Fibroblast of upper back skin (primary cell): ENCODE measurements at regions not wholly inside any gene's neighbourhood (a gene's known extent, or its start where the extent isn't known, plus 50 kb on each side); places are given as distances from the start of the nearest gene placed in this dataset.
"Not testable (repeated sequence)": the region's sequence is repeated elsewhere in the genome, so short reads cannot be mapped to it uniquely, and the experiment has no call there.

Source experiments
- DNase-seq: peaks from one replicate; pipeline ENCODE4 v3.0.0-alpha.2; 2013

DNA sequence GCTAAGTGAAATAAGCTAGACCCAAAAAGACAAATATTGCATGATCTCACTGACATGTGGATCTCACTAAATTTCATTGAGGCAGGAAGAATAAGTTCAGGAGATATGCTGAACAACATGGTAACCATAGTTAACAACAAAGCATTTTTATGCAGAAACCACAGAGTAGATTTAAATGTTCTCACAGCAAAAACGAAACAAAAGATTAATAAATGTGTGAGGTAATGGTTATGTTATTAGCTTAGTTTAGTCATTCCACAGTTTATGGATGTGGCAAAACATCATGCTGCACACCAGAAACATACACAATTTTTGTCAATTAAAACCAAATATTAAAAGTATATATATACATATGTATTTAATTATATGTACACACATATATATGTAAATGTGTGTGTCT lies 765.8 kb downstream of the SLITRK5 start:
- DNase-seq: no peak

DNA sequence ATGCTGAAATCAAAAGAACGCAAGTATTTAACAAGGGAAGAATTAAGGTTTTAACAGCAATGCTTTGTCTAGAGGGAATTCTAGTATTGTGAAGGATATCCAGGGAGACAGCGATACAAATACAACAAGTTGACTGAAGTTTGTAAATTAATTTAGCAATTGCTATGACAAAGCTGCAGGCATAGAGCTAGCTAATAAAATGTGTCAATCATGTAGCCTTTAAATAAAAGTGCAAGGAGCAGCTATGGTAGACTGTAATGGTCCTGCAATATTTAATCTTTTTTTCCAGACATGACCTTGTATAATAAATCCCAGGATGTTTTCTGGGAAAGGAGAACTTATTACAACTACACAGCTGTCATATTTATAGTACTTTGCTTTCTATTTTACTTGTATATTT lies 779.3 kb downstream of the SLITRK5 start:
- DNase-seq: no peak

DNA sequence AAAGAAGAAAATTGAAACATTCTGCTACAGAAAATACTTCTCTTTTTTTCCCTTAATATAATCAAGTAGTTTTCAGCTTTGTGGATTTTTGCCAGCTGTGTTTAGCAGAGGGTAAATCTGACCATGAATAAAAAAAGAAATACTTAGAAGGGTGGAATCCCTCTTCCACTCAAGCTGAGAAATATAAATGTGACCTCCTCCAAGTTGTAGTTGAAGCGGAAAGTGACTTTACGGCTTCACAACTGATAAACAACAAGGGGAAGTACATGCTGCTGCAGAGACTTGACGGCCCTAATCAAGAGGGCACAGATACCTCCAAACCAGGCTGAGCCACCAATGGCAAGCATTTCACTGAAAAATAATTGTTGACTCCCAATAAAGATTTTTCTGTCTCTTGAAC lies 785.0 kb downstream of the SLITRK5 start:
- no peak for DNase-seq

DNA sequence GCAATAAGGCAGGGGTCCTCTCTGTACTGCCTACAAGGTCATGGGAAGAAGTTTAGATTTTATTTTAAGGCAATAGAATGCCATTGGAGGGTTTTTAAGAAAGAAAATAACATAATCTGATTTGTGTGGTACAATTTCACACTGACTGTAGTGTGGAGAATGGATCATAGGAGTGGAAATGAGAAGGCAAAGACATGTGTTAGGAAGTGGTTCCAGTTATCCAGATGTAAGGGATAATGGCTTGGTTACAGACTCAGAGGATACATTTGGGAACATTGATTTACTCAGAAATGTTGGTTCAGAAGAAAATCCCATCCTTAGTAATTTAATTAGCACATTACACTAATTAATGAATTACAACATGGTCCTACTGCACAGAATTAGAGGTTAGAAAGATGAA lies 788.2 kb downstream of the SLITRK5 start:
- no peak for DNase-seq

DNA sequence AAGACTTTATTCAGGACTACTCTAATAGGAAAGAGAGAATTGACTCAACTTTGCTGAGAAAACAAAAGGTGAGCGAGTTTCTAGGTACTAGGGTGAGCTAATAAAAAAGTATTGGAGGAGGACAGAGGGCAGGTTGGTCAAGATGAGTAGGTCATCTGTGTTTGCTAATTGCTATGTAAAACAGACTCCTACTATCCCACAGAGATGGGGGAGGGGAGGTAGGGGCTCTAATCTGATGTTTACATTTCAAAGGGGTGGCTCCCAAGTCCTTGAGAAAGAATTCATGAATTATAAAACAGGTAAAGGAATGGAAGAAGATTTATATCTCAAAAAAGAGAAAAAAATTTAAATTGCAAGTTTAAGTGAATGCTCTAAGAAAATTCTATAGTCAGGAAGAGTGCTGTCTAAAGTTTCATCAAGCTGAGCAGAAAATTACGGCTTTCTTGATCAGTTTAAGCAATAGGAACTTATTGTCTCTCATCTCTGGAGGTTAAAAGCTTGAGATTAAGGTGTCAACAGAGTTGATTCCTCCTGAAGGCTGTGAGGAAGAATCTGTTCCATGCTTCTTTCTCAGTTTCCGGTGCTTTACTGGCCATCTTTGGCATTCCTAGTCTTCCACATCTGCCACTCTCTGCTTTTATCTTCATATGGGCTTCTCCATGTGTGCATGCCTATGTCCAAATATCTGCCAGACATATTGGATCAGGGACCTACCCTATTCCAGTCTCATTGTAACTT lies 790.3 kb downstream of the SLITRK5 start:
- no peak for DNase-seq

DNA sequence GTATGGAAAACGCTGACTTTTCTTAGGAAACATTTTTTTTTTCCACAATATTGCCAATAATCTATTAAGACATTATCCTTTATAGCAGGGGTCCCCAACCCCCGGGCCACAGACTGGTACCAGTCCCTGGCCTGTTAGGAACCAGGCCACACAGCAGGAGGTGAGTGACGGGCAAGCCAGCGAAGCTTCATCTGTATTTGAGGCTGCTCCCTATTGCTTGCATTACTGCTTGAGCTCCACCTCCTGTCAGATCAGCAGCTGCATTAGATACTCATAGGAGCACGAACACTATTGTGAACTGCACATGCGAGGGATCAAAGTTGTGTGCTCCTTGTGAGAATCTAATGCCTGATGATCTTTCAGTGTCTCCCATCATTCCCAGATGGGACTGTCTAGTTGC lies 793.7 kb downstream of the SLITRK5 start:
- DNase-seq: no peak

DNA sequence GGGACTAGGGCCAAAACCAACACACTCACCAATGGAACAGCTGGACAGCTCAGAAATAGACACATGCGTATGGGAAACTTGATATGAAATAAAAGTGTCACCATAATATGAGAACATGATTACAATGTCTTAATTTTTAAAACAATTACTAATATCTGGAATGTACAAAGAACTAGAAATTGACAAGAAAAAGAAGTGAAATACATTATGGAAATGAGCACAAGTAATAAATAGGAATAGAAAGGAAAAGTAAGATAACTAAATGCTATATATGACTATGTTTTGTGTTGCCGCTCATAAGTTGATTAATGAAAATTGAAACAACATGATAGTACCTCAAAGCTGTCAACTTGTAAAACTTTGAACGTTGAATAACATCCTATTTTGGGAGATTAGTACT lies 801.1 kb downstream of the SLITRK5 start:
- DNase-seq: no peak

DNA sequence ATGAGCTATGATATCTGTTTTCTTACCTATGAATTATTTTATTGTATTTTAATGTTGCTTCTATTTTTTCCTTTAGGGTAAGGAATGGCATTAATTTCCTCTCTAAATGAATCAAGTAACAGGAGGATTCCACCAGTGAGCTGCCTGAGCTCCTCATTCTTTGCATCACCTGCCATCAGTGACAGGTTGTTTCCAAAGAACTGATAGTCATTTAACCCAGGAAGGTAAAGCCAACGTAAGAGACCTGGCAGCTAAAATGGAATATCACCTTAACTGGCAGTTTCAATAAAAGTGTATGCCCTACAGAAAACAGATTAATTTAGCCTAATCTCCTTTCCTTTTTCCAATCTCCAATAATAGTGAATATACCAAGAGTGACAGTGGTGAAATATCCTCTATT lies 812.0 kb downstream of the SLITRK5 start:
- no peak for DNase-seq

DNA sequence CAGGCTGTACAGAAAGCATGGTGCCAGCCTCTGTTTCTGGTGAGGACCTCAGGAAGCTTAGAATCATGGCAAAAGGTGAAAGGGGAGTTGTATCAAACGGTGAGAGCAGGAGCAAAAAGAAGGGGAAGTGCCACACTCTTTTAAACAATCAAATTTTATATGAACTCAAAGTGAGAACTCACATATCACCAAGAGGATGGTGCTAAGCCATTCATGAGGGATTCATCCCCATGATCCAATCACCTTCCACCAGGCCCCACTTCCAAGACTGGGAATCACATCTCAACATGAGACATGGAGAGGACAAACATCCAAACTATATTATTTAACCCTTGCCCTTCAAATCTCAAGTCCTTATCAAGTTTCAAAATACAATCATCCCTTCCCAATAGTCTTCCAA lies 836.7 kb downstream of the SLITRK5 start:
- DNase-seq: no peak

DNA sequence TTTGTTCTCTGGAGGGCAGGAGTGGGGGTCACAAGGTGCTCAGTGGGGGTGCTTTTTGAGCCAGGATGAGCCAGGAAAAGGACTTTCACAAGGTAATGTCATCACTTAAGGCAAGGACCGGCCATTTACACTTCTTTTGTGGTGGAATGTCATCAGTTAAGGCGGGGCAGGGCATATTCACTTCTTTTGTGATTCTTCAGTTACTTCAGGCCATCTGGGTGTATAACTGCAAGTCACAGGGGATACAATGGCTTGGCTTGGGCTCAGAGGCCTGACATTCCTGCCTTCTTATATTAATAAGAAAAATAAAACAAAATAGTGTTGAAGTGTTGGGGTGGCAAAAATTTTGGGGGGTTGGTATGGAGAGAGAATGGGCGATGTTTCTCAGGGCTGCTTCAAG lies 841.8 kb downstream of the SLITRK5 start:
- DNase-seq: not testable (repeated sequence)

DNA sequence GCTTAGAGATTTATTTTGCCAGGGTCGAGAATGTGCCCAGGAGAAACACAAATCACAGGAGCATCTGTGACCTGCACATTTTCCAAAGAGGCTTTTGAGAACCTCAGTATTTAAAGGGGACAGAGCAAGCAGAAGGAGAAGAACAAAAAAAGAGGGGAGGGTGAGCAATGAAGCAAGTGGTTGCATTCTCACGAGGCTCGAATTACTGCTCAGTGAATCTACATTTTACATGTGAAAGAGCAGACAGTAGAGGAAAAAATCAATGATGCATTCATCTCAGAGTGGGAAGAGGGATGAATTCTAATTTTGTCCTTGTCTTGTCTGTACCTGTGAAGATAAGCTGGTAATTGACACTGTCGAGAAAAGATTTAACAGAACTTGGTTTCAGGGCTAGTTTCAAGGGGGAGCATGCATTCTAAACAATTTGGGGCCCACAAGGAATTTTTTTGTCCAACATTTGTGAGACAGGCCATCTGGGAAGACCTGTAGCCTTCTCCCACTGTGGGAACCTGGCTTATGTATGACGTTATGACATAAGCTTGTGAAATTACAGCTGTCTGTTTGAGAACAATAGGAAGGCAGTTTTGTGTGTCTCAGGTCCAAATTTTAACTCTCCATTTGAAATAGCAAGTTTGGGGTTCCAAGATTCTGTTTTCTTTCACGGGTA lies 855.1 kb downstream of the SLITRK5 start:
- DNase-seq: no peak

DNA sequence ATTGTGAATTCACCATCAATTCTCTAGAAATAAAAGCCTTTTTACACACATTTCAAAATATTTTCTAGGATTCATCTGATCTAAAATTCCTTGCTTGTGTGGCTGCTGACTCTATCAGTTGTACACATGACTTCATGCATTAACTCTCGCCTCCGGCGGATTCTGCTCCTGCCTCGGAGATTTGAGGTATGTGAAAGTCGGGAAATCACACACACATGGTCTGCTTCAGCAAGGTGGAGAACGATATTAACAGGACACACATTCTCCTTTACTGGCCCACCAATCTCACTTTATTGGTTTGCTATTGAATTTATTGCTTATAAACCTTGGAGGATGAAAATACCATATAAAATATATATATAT lies 855.7 kb downstream of the SLITRK5 start:
- DNase-seq: no peak

DNA sequence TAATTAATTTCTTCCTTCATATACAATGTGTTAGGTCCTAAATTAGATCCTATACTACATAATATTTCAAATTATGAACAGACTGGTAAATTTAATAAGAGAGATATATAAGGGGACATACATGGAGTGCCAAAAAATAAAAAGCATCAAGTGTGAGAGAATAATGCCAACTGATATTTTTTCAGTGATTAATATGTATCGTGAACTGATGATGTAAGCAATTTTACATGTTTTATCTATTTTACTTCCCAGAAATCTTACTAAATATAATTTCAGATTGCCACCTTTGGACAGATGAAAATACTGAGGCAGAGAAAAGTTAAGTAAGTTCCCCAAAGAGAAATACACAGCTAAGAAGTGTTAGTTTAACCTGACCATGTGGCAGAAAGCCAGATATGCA lies 870.8 kb downstream of the SLITRK5 start:
- no peak for DNase-seq

DNA sequence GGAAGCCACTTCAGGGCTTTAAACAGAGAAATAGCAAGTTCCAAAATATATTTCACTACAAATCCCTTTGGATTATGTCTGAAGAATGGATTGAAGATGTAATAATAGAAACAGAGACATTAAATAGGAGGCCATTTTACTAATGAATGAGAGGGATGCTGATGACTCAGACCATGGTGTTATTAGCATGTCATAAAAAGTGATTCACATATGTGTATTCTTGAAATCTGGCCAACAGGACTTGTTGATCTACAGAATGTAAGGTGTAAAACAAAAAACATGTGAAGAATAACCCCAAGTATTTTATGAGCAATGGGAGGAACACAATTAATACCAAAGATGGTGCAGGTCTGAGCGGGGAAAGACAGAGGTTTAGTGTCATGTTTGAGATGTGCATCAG lies 873.7 kb downstream of the SLITRK5 start:
- DNase-seq: no peak

DNA sequence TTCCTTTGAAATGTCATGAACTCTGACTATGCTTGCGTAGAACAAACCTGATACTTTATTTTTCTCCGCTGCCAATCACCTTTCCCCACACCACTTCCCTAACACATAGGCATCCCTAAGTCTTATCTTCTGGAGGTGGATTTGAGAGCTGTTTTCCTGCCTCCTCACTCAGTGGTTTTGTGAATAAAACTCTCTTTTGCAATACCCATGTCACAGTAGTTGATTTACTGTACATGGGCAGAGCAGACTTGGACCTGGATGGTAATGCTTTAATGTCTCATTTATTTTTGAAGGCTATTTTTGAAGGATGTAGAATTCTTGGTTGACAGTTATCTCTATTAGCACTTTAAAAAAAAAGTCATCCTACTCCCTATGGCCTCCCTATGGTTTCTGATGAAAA lies 881.8 kb downstream of the SLITRK5 start:
- DNase-seq: no peak

DNA sequence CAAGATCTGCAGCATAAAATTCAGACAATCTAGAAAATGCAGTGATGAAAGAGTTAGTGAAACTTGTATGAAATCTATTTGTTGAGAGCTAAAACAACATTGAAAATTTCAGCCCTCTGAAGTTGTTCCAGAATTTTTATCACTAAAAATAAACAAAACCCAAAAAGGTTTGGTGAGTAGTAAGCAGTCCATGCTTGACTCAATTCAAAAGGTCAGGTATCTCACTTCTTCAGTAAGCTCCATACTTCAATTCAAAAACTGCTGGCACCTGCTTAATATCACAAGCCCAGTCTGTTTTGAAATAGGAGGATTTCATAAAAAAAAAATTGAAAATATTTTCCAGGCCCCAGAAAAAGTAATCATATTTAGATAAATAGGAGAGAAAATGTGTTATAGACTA lies 894.4 kb downstream of the SLITRK5 start:
- no peak for DNase-seq

DNA sequence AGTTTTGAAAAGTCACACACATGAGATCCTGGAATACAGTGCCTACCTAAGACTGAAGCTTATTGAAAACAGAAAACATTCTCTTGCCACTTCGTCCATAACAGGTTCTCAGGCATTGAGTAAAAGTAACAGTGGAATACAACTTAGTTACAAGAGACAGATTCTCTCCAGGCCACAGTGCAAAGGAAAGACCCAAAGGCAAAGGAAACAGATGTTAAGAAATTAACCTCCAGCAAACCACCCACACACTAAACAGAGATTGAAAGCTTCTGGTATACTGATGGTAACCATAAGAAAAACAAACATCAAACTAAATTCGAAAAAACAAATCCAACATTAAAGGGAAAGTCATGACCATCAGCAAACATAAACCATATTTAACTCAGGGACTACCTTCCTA lies 914.7 kb downstream of the SLITRK5 start:
- no peak for DNase-seq

DNA sequence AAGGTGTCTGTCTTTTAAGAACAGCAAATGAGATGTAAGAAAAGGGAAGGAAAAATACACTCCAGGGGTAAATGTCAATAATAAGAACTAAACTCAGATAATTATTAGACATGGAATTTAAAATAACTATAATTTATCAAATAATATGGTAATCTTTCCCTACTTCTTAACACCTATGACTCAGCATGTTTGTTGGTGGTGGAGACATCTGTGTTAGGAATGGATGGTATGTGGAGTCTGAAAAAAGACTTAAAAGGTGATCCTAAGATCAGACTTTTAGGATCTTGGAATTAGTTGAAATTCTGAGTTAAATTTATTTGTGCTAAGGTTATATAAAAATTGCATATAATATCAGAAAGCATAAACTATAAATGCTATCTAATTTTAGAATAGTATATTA lies 915.1 kb downstream of the SLITRK5 start:
- DNase-seq: no peak

DNA sequence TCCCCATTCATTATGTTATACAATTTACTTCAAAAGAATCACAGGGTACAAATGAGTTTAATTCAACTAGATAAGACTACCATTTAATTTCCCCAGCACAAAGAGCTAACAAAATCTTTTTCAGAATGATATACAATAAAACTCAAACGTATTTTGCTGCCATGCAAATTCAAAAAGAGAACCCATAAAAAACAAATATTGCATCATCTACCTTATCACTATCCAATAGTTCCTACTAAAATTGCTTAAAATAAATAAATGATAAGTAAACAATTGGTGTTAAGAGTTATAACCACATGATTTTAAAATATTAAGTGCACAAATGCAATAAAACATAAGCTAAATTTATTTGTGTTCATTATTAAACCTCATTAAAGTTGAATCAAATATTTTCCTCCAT lies 919.4 kb downstream of the SLITRK5 start:
- no peak for DNase-seq

DNA sequence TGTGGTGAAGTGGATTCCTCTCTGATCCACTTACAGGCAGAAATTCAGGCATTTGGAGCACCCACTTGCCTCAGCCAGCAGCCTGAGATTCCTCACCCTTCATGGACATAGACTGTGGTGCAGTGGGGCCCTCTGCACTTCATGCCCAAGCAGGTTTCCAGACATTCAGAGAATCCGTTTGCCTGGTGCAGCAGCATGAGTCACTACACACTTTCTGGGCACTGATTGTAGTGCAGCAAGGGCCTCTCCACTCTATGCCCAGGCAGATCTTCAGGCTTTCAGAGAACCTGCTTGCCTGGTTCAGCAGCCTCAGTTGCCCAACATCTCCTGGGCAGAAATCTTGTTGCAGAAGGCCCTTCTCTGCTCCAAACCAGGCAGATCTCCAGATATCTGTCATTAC lies 920.9 kb downstream of the SLITRK5 start:
- DNase-seq: no peak

DNA sequence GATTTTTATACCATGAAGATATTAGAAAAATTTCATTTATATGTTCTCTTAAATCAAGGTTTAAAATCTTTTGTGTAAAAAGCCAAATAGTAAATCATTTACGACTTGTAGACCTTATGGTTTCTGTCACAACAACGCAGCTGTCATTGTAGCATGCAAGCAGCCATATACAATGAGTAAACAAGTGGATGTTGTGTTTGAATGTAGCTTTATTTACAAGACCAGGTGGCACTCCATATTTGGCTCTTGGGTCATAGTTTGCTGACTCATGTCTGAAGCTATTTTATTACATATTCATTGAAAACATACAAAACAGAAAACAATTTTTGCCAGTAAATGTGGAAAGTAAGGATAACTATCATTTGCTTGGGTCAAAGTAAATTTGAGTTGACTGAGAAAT lies 930.8 kb downstream of the SLITRK5 start:
- DNase-seq: no peak

DNA sequence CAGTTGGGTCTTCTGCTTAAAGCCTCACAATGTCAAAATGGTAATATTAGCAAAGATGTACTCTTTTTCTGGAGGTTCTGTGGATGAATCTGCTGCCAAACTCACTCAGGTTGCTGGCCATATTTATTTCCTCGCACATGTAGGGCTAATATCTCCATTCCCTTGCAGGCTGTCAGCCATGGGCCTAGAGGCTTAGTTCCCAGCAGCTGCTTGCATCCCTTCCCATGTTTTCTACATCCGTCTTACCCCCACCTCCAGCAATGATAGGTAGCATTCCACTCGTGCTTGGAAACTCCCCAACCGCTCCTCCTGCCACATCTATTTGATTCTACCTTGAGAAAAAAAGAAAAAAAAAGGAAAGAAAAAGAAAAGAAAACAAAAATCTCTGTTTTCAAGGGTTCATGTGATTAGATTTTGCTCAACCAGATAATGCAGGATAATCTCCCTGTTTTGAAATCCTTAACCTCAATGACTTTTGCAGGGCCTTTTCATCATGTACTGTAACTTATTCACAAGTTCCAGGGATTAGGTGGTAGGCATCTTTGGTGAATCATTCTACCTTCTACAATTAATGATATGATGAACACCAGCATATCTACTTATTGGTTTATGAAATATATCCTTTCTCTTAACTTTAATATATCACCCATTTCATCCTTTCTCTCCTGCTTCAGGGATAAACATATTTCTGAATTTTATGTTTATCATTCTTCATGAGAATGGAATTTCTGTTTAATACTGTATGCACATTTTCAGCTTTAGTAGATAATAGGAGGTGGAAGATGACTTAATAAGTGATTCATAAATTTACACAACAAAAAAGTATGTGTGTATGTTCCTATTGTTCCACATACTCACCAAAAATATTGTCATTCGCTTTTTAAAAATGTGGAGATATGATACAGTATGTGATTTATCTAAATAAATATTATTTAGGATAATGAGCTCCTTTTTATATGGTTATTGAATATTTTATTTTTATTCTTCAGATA lies 931.9 kb downstream of the SLITRK5 start:
- no peak for DNase-seq

DNA sequence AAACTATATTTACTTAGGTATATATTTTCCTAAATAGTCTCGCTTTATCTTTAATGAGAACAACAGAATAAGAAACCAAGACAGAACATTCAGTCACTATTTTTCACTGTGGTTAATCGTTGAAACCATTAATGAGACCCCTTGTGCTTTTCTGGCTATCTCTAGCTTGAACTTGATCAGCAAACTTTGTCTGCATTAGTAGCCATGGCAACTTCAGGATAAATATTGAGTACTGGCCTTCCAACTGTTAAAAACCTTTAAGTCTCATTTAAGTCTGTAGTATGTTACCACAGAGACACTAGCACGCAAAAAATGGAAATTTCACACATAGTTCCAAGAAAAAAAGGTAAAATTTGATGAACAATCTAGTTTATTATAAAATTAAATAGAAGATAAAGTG lies 946.0 kb downstream of the SLITRK5 start:
- no peak for DNase-seq
